ENCODE measurements at regions not wholly inside any gene's neighbourhood (a gene's known extent, or its start where the extent isn't known, plus 50 kb on each side); places are given as distances from the start of the nearest gene placed in this dataset.

DNA sequence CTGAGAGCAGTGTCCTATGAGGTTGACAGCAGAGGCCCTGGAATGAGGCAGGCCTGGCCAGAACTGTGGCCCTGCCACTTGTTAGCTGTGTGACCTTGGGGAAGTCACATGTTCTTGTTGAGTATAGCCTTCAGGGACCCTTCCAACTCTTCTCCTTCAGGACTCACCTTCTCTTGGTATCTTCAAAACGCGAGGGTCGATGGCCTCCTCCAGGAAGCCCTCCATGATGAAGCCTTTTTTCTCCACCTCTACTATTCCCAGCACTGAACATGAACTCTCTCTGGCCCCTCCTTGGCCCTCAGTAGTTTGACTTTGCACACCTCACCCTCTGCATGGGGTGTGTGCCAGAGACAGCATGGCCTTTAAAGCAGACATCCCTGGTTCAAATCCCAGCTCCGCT, 195.1 kb upstream of the LINGO1 start:
- TF ChIP-seq FOXA1 (IDR thresholded peaks at IDR 0.05) = no peak
- TF ChIP-seq L3MBTL2 (conservative IDR thresholded peaks at IDR 0.05) = no peak
- no peak for TF ChIP-seq FOXM1 (IDR thresholded peaks at IDR 0.05; ENCODE audit: borderline replicate concordance)
- no peak for TF ChIP-seq SP1 (IDR thresholded peaks at IDR 0.05)
- no peak for TF ChIP-seq HDGF (IDR thresholded peaks at IDR 0.05; ENCODE audit: borderline replicate concordance)
- TF ChIP-seq ELF4 (IDR thresholded peaks at IDR 0.05) = no peak
- TF ChIP-seq ARNT (IDR thresholded peaks at IDR 0.05) = no peak
- TF ChIP-seq NFRKB (IDR thresholded peaks at IDR 0.05) = no peak

Data from HEK293T (cell line).